ENCODE measurements at regions not wholly inside any gene's neighbourhood (a gene's known extent, or its start where the extent isn't known, plus 50 kb on each side); places are given as distances from the start of the nearest gene placed in this dataset.
"Not testable (repeated sequence)": the region's sequence is repeated elsewhere in the genome, so short reads cannot be mapped to it uniquely, and the experiment has no call there.

DNA sequence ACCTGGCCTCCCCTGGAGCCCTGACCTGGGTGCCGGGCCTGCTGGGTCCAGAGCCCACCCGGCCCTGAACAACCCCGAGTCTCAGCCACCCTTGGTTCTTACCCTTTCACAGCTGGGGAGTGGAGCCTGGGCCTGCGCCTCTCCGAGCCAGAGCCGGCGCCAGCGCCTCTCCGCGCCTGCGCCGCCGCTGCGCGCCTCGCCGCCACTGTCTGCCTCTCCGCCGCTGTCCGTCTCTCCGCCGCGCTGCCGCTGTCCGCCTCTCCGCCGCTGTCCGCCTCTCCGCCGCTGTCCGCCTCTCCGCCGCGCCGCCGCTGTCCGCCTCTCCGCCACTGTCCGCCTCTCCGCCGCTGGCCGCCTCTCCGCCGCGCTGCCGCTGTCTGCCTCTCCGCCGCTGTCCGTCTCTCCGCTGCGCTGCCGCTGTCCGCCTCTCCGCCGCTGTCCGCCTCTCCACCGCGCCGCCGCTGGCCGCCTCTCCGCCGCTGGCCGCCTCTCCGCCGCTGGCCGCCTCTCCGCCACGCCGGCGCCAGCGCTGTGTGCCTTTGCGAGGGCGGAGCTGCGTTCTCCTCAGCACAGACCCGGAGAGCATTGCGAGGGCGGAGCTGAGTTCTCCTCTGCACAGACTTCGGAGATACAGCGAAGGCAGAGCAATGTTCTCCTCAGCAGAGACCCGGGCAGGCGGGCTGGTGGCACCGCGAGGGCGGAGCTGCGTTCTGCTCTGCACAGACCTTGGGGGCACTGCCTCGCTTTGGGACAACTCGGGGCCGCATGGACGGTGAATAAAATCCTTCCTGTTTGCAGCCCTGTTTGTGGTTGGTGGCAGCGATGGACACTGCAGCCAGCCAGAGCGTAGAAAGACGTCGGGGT lies 1553.7 kb downstream of the RPIA start:
- not testable (repeated sequence) for TF ChIP-seq CTCF, POLR2A (IDR thresholded peaks at IDR 0.05)

Data from uterus (tissue), 2 donors.